Renal cortical epithelial cell (primary cell): ENCODE measurements at regions not wholly inside any gene's neighbourhood (a gene's known extent, or its start where the extent isn't known, plus 50 kb on each side); places are given as distances from the start of the nearest gene placed in this dataset.
"Not testable (repeated sequence)": the region's sequence is repeated elsewhere in the genome, so short reads cannot be mapped to it uniquely, and the experiment has no call there.

Source experiments
- DNase-seq: peaks from one replicate; pipeline ENCODE4 v3.0.0-alpha.2; 2011; ENCODE audit warnings: low read depth

DNA sequence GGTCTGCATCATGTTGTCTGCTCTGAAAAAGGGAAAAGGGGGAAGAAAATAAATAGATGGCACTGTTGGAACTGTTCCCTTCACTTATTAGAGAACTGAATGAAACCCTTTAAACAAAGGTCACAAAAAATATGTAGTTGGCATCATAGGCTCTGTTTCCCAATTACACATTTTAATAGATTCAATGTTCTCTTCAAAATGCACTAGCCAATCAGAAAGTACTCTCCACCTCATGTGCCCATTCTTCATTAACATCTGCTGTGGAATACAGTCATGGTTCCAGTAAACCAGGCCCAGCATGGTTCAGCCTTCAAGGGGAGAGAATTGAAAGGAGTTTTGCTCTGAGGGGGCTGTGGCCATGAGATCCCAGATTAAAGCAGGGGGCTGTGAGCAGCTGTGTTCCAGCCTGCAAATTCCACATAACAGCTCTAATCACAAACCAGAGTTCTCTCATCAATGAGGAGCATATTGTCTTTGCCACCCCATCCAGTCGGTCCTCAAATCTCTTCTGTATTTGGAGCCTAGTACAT, 165.9 kb upstream of the CREB1 start:
- no peak for DNase-seq

DNA sequence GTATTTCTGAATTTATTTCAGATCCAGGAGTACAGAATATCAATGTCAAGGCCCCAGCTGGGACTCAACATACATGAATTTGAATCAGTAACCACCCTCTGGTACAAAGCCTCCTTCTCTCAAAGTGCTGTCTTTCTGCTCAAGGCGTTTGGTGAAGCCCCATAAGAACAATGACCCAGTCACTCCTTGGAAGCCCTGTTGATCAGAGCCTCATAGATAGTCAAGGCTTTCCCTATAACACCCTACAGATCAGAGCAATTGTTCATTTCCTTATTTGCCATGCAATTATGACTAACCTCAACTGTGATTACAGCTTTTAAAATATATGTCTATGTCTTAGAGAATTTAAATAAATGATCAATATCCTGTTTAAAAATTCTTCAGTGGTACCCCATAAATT, 159.1 kb upstream of the CREB1 start:
- no peak for DNase-seq

DNA sequence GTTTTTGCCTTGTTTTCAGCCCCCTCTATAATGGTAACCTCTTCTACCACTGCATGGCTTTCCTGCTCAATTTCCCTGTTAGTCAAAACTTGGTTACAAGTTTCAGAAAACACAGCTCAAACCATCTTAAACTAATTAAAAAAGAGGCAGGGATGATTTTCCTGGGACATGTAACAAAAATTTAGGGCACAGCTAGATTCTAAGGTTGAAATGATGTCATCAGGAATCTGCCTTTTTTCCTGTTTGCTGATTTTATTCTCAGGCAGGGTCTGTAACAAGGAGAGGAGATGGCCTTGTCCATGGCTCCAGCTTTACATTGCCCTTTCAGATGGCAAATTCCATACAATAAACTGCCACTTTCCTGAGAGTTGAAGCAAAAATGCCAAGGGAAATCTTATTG, 157.9 kb upstream of the CREB1 start:
- DNase-seq = no peak

DNA sequence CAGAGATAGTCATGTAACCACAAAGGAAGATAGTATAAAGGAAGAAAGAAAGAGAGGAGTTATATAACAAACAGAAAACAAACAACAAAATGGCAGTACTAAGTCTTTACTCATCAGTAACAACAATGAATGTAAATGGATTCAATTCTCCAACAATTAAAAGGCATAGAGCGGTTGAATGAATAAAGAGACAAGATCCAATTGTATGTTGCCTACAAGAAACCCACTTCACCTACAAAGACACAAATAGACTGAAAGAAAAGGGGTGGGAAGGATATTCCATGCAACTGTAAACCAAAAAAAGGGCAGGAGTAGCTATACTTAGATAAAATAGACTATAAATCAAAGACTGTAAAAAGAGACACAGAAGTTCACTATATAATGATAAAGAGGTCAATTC, 157.3 kb upstream of the CREB1 start:
- no peak for DNase-seq

DNA sequence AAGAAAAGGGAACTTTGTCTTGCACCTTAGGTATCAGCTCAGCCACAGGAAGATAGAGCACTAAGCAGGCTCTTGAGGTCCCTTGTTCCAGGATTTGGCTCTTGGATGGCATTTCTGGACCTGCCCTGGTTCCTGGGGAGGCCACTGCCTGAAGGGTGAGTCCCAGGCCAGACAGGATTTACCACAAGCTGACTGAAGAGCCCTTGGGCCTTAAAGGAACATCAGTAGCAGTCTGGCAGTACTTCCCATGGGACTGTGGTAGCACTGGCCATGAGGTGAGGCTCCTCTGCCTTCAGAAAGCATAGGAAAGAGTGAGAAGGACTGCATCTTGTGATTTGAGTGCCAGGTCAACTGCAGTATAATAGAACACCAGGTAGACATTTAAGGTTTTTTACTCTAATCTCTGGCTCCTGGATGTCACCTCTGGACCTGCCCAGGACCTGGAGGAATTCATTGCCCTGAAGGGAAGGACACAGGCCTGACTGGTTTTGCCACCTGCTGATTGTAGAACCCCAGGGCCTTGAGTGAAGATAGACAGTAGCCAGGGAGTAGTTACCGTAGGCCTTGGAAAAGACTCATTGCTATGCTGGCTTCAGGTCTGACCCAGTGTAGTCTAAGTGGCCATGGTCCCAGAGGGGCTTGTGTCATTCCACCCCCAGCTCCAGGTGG, 154.4 kb upstream of the CREB1 start:
- DNase-seq = no peak

DNA sequence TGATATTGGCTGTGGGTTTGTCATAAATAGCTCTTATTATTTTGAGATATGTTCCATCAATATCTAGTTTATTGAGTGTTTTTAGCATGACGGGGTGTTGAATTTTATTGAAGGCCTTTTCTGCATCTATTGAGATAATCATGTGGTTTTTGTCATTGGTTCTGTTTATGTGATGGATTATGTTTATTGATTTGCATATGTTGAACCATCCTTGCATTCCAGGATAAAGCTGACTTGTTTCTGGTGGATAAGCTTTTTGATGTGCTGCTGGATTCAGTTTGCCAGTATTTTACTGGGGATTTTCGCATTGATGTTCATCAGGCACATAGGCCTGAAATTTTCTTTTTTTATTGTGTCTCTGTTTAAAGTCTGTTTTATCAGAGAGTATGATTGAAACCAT, 151.1 kb upstream of the CREB1 start:
- DNase-seq = not testable (repeated sequence)

DNA sequence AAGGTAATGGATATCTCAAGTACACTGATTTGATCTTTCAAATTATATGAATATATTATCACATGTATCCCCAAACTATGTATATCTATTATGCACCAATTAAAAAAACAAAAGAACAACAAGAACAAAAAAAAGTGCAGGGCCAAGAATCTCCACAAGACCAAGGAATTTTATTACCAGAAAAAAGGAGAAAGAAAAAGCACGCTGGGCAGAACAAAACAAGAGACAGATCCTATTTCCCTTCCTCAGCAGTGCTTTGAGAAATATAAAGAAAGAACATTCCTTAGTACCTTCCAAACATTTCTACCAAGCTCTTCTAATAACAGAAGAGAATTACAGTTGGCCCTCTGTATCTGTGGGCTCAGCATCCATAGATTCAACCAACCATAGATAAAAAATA, 144.7 kb upstream of the CREB1 start:
- DNase-seq = no peak

DNA sequence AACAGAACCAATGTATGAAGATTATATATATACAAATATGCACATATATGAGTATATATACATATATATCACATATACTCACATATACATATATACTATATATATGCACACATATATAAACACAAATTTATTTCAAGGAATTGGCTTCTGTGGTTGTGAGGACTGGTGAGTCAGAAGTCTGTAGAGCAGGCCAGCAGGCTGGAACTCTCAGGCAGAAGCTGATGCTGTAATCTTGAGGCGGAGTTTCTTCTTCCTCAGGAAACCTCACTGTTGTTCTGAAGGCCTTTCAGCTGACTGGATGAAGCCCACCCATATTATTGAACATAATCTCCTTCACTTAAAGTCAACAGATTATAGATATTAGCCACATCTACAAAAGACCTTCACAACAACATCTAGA, 143.9 kb upstream of the CREB1 start:
- peak; percentile 50 for DNase-seq

DNA sequence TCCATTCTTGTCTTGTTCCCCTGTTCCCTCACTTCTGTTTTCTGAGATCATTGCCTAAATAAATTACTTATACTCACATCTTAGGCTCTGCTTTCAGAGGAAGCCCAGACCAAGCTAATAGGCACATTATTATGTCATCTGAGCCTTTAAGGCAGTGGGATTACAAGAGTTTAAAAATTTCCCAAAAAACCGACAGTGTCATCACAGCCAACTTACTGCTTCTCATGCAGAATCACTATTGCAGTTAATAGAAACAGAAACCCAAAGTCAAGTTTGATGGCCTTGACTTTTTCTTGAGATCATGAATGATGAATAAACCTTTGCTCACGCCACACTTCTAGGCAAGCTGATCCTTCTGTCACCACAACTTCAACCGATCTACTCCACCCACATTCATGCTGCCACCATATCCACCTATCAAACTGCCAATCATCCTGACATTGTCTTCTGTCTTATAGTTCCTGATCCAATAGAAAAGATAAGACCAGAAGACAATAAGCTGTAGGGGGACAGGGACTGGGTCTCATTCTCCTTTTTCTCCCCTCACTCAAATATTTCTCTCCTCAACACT, 142.7 kb upstream of the CREB1 start:
- DNase-seq = no peak

DNA sequence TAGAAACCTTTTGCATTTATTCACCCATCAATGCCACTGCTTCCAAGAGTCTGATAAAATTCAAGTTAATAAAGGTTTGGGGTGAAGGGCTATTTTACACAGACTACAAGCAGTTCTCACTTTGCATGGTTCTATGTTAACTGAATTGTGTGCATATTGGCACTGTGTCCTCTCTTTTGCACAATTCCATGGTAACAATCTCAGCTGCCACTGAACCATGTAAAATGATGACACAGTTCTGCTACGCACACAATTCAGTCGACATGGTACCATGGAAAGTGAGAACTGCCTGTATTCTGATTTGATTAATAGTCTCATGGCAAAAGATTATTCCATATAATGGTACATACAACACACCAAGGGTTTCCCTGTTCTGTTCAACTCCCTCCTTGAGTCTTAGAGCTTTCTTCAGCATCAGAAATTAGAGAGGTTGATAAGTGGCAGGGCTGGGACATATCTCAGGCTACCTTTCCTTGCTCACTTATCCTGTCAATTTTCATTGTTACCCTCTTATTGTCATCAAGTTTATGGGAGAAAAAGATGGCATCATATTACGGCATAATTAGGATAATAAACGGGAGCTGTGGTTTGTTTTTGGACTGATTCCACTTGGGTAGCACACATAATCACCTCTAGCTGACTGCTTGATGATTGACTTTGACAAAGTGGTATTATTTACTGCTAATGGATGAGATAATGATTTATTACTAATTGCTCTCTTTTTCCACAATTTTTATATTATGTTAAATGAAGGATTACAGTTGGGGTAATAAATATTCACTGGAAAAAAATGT, 139.3 kb upstream of the CREB1 start:
- DNase-seq = no peak

DNA sequence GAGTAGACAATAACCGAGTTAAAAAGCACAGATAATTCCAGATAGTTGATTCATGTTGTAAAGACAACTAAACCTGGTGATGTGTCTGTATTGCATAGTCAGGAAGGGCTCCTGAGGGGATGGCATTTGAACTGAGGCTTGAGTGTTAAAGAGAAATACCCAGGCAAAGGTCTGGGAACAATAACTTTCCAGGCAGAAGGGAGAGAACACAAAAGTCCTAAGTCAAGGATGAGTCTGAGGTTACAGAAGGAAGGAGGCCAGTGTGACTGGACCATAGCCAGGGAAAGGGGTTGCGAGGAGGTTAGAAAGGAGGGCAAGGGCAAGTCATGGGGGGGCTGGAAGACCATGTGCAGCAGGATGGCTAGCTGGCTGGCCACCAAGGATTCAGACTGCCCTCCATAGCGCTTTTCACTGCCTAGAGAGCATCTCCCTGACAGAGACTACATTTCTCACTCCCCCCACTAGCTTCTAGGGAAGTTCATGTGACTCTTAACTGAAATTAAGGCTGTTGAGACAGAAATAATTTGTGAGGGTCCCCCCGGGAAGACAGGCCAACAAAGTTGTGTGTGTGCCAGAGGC, 135.5 kb upstream of the CREB1 start:
- peak; percentile 51 for DNase-seq

DNA sequence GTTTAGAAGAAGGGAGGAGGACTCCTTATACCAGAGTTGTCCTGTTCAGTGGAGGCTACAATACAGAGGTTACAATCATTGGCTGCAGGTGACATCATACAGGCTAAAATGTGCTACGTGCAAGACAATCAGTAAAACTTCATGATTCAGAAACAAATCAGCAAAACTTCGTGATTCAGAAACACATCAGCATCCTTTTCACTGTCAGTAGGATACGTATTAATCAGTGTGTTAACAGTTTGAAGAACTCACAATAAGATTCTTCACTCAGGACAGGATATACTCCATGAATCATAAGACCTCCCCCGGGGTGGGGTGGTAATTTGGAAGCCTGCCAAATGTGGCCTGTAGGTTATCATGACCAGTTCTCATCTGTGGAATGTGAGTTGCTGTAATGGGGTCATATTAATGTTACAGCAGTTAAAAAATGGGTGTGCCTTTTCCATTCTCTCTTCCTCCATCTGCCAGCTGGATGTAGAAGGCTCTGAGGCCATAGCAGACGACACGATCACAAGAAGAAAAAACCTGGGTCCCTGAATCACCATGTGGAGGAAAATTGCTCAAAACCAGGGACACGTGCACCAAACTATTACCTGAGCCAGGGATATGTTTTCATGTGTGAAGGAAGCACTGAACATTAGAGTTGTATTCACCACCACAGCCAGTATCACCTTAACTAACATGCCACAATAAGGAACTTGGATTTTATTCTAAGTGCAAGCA, 134.8 kb upstream of the CREB1 start:
- peak; percentile 98 for DNase-seq

DNA sequence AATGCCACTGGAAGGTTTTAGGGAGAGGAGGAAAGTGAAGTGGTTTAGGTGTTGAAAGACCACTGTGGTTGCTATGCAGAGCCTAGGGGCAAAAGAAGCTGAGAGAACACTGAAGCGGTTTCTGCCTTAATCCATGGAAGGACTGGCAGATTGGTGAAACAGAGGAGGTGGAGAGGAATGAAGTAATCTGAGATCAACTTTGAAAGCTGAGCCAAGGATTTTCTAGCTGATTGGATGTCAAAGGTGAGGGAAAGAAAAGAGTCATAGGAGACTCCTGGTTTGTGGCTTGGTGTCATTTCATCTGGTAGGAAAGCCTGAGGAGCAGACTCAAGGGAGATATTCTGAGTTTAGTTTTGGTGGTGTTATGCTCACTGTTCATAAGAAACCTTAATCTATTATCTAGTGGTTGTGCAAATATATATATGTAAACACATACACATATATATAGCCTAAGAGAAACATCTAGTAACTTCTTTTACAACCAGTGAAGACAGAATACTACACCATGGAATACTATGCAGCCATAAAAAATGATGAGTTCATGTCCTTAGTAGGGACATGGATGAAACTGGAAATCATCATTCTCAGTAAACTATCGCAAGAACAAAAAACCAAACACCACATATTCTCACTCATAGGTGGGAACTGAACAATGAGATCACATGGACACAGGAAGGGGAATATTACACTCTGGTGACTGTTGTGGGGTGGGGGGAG, 134.1 kb upstream of the CREB1 start:
- DNase-seq = peak; percentile 37

DNA sequence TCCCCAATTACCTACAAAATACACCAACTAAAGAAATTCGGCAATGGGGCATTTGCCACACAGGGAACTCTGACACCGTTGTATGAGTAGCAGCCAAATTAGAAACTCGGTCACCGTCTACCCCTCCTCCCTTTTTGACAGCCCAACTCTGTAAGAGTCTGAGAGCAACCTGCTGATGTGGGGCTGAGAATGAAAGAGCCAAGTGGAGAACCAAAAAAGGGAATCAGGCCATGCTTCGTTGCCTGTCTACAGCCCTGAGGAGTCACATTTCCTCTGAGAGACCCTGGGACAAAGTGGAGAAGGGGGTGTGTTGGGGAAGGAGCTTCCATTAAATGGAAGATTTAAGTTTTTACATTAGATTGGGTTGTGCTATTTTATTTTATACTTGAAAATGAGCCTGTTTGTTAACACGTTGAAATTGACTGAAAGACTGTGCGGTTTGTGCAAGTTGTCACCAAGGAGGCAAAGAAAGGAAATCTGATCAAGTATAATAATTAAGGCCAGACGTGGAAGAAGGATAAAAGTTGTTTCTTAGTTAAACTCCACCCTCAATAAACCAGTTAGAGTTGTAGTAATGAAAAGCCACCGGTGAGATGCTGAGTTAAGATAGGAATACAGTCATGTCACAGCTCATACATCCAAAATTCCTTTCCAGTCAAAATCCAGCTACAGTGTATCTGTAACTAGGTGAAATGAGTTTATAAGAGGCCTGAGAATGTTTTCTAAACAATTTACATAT, 131.7 kb upstream of the CREB1 start:
- no peak for DNase-seq

DNA sequence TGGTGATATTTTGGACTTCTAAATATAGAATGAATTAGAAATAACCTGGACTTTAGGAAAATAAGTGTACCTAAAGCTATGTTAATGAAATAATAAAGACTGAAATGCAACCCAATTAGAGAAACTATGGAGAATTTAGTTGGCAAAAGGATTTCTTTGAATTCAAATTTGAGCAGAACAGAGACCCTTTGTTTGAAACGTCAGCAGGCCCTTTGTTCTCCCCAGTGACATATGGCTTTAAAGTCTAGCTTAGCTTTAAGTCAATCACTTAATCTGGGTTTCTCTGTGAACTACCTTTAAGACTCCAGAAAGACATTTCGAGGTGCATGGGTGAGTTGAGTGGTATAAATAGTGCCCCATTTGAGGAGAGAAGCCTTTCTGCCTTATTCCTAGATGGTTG, 130.5 kb upstream of the CREB1 start:
- DNase-seq = no peak

DNA sequence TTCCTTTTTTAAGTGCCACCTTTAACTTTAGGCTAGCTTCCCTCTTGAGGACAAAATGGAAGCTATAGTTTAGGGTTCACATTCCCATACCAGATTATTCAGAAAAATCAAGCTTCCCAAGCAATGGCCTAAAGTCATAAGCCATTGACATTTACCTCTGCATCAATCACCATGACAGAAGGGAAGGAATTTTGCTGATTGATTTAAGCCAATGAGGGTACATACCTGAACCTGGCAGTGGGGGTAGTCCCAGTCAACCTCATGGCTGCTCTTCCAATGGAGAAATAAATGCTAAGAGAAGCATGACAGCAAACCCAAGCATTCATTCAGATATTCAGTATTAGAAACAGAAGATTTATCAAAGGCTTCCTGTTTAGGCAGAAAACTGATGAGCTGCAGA, 128.4 kb upstream of the CREB1 start:
- no peak for DNase-seq

DNA sequence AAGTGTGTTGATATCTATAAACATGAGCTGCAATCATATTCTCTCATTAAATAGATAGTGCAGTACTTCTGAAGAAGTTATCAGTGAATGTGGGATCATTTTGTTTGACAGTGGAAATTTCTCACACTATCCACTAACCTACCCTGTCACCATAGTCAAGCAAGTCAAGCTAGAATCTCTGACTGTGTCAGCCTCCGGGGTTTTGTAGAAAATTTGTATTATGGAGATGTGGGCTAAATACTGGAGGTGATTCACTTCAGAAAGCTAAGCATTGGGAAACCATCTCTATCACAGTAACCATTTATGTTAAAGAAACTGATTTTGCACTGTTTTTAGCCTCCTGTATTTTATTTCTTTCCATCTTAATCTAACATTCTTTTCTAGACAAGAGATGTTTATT, 126.6 kb upstream of the CREB1 start:
- no peak for DNase-seq

DNA sequence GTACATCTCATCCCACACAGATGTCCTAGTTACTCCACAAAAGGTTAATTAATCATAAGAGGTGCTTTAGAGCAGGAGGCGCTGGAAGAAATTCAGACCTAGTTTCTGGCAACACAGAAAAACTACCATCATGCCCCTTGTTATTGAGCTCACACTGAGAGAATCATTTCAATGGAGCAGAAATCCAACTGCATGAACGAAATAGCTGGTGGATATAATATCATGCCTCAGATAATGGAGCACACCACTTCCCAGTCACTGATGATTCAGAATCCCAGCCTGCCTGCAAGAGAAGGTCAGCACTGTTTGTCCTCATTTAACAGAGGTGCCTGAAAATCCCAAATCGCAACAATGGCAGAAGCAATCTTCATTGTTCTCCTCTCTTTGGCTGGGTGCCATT, 125.8 kb upstream of the CREB1 start:
- DNase-seq = no peak

DNA sequence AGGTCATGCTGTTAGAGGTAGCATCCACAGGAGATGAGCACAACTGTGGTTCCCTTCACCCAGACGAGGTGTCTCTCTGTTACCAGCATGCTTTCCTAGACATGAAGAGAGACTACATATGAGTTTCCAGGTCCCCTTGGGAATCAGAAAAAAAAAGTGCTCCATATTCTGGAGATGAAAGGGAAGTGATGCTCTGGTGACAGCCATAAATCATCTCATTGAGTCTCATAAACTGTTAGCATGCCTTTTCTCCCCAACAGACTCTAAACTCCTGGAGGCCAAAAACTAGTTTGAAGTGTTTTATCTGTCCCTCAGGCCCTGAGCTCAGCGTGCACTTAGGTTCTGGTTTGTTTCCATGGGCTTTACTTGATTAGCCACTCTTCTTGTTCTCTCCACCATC, 124.6 kb upstream of the CREB1 start:
- DNase-seq = no peak

DNA sequence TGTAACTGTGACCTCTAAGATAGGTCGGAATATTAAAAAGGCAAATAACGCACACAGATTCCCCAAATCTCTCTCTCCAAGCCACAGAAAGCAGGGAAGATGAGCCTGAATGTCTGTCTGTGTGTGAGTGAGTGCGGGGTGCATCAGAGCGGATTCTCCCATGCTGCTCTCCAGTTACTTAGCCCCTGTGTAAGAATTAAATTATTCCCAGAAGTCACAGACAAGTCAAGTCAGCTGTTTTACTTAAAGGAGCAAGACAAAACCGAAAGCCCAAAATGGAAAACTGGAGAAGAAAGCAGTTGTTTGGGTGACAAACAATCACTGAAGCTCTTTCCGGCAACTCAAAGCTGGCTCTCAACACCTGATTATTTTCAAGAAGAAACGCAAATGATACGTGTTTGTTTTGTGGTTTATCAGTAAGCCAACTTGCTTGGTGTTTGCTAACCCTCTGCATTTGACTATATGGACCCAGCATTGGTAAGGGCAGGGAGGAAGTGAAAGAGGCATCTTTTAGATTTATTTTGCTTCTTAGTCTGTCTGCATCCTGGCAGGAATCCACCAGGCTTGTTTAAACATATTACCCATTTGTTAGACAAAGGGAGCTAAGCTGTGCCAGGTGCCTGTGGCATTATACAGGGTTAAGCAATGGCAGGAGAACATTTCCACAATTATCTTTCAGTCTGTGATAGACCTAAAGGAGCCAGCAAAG, 121.5 kb upstream of the CREB1 start:
- peak; percentile 89 for DNase-seq
